ENCODE measurements at regions not wholly inside any gene's neighbourhood (a gene's known extent, or its start where the extent isn't known, plus 50 kb on each side); places are given as distances from the start of the nearest gene placed in this dataset.

DNA sequence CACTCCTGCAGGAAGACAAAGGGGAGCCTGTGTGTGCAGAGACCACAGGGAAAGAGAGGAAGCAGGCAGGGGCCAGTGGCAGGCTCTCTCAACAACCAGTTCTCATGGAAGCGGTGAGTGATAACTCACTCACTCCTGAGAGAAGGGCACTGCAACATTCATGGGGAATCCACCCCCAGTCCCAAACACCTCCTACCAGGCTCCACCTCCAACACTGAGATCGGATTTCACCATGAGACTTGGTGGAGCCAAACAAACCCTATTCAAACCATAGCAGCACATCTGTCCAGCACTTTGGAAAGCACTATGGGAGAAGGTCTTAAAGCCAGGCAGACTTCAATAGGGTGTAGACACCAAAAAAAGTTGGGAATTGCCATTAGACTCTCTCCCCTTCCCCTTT is 345.7 kb upstream of the SPRED2 start:
- no peak overlapping the region for H3K4me3 ChIP-seq
- no peaks in the 10 kb centered on the region for H3K27me3 ChIP-seq (ENCODE audit: low read depth)
- H3K9me3 ChIP-seq: no peaks in the 10 kb centered on the region
- DNase-seq (no peak), ATAC-seq (no peak)
- no peak for TF ChIP-seq CTCF (IDR thresholded peaks at IDR 0.05)
- H3K36me3 ChIP-seq: no peaks in the 10 kb centered on the region
- no peak overlapping the region for H3K27ac ChIP-seq
- intact Hi-C loops (cut with DNase I): no loop called here
- H3K4me1 ChIP-seq: no peaks in the 10 kb centered on the region

DNA sequence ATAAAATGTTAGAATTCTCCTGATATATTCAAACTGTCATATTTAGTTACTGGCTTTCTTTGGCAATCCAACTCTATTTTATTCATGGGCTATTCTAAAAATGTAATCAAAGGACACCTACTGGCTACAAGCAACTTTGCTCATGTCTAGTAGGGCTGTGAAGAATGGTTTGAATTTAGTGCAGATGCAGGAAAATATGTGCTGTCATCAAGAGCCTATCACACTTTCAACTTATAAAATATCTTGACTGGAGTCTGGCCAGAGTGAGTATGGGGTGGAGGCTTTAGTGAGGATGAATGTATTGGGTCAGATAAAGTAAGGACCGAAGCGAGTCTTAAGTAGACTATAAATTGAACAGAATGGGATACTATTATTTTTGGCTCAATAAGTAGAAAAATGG is 343.4 kb upstream of the SPRED2 start:
- intact Hi-C loops (cut with DNase I): no loop called here
- Histone ChIP-seq H3K27me3 (ENCODE audit: low read depth) (no peaks in the 10 kb centered on the region), H3K9me3 (no peaks in the 10 kb centered on the region), H3K4me3 (no peak overlapping the region), H3K36me3 (no peaks in the 10 kb centered on the region), H3K27ac (no peak overlapping the region), H3K4me1 (no peaks in the 10 kb centered on the region)
- no peak for TF ChIP-seq CTCF (IDR thresholded peaks at IDR 0.05)
- ATAC-seq: no peak
- no peak for DNase-seq

- no peak for TF ChIP-seq CTCF (IDR thresholded peaks at IDR 0.05)
- no peaks in the 10 kb centered on the region for H3K9me3 ChIP-seq
- no peak overlapping the region for H3K27ac ChIP-seq
- no peak overlapping the region for H3K4me3 ChIP-seq
- no peak for DNase-seq
- H3K27me3 ChIP-seq (ENCODE audit: low read depth): no peaks in the 10 kb centered on the region
- H3K36me3 ChIP-seq: no peaks in the 10 kb centered on the region
- H3K4me1 ChIP-seq: no peaks in the 10 kb centered on the region
- no peak for ATAC-seq
- intact Hi-C loops (cut with DNase I): no loop called here
Measured at GRCh38 chr2:65767946-65768345, 335.5 kb upstream of the SPRED2 start.

DNA sequence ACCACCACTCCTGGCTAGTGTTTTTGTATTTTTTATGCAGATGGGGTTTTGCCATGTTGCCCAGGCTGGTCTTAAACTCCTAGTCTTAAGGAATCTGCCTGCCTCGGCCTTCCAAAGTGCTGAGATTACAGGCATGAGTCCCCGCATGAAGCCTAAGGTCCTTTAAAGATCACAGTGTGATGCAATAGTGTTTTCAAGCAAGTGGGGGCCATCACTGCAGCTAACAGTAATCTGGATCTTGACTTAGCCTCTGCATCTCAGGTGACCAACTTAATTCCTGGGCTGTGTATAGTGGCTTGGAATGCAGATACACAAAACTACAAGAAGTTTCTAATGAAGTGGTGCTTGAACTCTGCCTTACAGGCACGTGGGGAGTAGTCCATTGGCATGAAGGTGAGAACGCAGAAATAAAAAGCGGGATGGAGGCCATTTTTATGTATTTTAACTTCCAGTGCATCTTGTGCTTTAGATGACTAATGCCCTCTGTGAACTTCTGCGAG is 334.4 kb upstream of the SPRED2 start:
- Histone ChIP-seq H3K4me3 (no peak overlapping the region), H3K27me3 (ENCODE audit: low read depth) (no peaks in the 10 kb centered on the region), H3K9me3 (no peaks in the 10 kb centered on the region), H3K27ac (no peak overlapping the region), H3K36me3 (no peaks in the 10 kb centered on the region), H3K4me1 (no peaks in the 10 kb centered on the region)
- DNase-seq: no peak
- intact Hi-C loops (cut with DNase I): no loop called here
- ATAC-seq: peak; percentile 77 to 89
- no peak for TF ChIP-seq CTCF (IDR thresholded peaks at IDR 0.05)

- H3K36me3 ChIP-seq: no peaks in the 10 kb centered on the region
- intact Hi-C loops (cut with DNase I): no loop called here
- H3K27me3 ChIP-seq (ENCODE audit: low read depth): no peaks in the 10 kb centered on the region
- ATAC-seq (no peak), DNase-seq (no peak)
- H3K9me3 ChIP-seq: no peaks in the 10 kb centered on the region
- TF ChIP-seq CTCF (IDR thresholded peaks at IDR 0.05): no peak
- no peak overlapping the region for H3K27ac ChIP-seq
- no peaks in the 10 kb centered on the region for H3K4me1 ChIP-seq
- H3K4me3 ChIP-seq: no peak overlapping the region
Measured at GRCh38 chr2:65765376-65765775, 333.0 kb upstream of the SPRED2 start.

DNA sequence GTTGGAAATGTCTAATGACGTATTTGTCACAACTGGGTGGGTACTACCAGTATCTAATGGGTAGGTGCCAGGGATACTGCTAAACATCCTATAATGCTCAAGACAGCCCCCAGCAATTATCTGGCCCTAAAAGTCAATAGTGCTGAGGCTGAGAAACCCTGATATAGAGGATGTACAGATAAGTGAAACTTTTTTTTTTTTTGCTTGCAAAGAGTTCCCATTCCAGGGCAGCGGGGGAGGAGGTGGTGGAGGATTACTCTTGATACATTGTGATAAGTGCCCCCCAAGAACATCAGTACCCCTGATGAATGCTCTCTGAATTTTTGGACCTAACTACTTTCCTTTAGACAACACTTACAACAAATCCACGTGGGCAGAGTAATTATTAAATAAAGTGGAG is 329.7 kb upstream of the SPRED2 start:
- Histone ChIP-seq H3K9me3 (no peaks in the 10 kb centered on the region), H3K36me3 (no peaks in the 10 kb centered on the region), H3K4me1 (no peaks in the 10 kb centered on the region), H3K27me3 (ENCODE audit: low read depth) (no peaks in the 10 kb centered on the region), H3K27ac (no peak overlapping the region), H3K4me3 (no peak overlapping the region)
- no peak for TF ChIP-seq CTCF (IDR thresholded peaks at IDR 0.05)
- DNase-seq: no peak
- ATAC-seq: no peak
- intact Hi-C loops (cut with DNase I): no loop called here

All from lower lobe of right lung (tissue), 2 donors.